ENCODE measurements at regions not wholly inside any gene's neighbourhood (a gene's known extent, or its start where the extent isn't known, plus 50 kb on each side); places are given as distances from the start of the nearest gene placed in this dataset.

GRCh38 chr2:126172631-126173184, 483.2 kb upstream of the GYPC start:
- H3K79me2 ChIP-seq (ENCODE audit: control insufficient read depth, insufficient read depth, low read length) = no peaks in the 10 kb centered on the region
- H3K4me2 ChIP-seq (replicated peaks; ENCODE audit: low read depth, low read length, poor library complexity, severe bottlenecking) = no peak overlapping the region
- no peak overlapping the region for H2AFZ ChIP-seq (ENCODE audit: insufficient read depth, low read depth, low read length, poor library complexity, severe bottlenecking)
- no peaks in the 10 kb centered on the region for H3K27me3 ChIP-seq (replicated peaks in 1 of 4; ENCODE audit: control extremely low read depth in 1 of 4, control insufficient read depth in 3 of 4, insufficient read depth in 4 of 4, low read length in 3 of 4)
- WGBS (ENCODE audit: insufficient coverage) = 88% methylated on average over 6 of the region's 6 CpGs
- no peak overlapping the region for H3K4me3 ChIP-seq (ENCODE audit: control extremely low read depth in 1 of 5, extremely low read depth in 1 of 5, insufficient read depth in 1 of 5, low read depth in 2 of 5, low read length in 4 of 5)
- CTCF ChIA-PET = no interaction called here
- peaks cover 0 to 17% (median 0%) of the 10 kb centered on the region in 3 donors for H3K9me3 ChIP-seq (ENCODE audit: control extremely low read depth in 1 of 3, control insufficient read depth in 2 of 3, insufficient read depth in 1 of 3, low read length in 2 of 3)
- Mint-ChIP-seq H3K27ac (no peak overlapping the region), H3K9me3 (ENCODE audit: insufficient read depth) (no peaks in the 10 kb centered on the region), H3K27me3 (no peaks in the 10 kb centered on the region), H3K4me3 (no peak overlapping the region), H3K4me1 (no peaks in the 10 kb centered on the region)
- no peak for TF ChIP-seq EZH2 (IDR thresholded peaks at IDR 0.05; ENCODE audit: borderline replicate concordance, insufficient read depth, low read depth, low read length, poor library complexity, severe bottlenecking)
- no peak for TF ChIP-seq CTCF (IDR thresholded peaks at IDR 0.05)
- no peak overlapping the region for H3K27ac ChIP-seq (ENCODE audit: low read length in 2 of 2)
- no peak for ATAC-seq (ENCODE audit: low read depth)
- no peaks in the 10 kb centered on the region for H4K20me1 ChIP-seq (ENCODE audit: control insufficient read depth, insufficient read depth, low read length, poor library complexity, severe bottlenecking)
- no peak for DNase-seq
- intact Hi-C loops (cut with micrococcal nuclease) = no loop called here
- H3K9ac ChIP-seq (ENCODE audit: low read length) = no peak overlapping the region
- H3K36me3 ChIP-seq (replicated peaks in 1 of 2; ENCODE audit: control extremely low read depth in 1 of 2, control insufficient read depth in 1 of 2, extremely low read depth in 1 of 2, insufficient read depth in 2 of 2, low read length in 1 of 2) = no peaks in the 10 kb centered on the region
- no peaks in the 10 kb centered on the region for H3K4me1 ChIP-seq (ENCODE audit: control insufficient read depth in 2 of 2, insufficient read depth in 2 of 2, low read length in 2 of 2)
- POLR2A ChIA-PET = no interaction called here

DNA sequence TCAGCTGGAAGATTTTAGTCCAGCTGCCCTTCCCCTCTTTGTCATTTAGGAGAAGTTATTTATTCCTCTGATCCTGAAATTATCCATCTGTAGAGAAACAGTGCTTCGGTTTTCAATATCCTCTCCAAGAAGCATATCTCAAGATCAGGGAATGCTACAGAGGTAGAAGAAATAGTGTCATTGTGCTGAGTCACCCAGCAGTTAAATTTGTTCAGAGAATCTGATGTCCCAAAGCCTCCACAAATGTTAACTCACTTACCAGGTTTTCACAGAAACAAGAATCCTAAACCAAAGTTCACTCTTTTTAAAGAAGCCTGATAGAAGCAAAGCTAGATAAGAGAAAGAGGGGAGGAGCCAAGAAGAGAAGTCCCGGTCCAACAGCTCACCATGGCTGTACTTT, 480.7 kb upstream of the GYPC start:
- POLR2A ChIA-PET = no interaction called here
- TF ChIP-seq CTCF (IDR thresholded peaks at IDR 0.05) (no peak), EZH2 (IDR thresholded peaks at IDR 0.05; ENCODE audit: borderline replicate concordance, insufficient read depth, low read depth, low read length, poor library complexity, severe bottlenecking) (no peak)
- Mint-ChIP-seq H3K4me1 (no peaks in the 10 kb centered on the region), H3K27me3 (no peaks in the 10 kb centered on the region), H3K4me3 (no peak overlapping the region), H3K27ac (no peak overlapping the region), H3K9me3 (ENCODE audit: insufficient read depth) (no peaks in the 10 kb centered on the region)
- peaks cover 0 to 14% (median 0%) of the 10 kb centered on the region in 3 donors for H3K9me3 ChIP-seq (ENCODE audit: control extremely low read depth in 1 of 3, control insufficient read depth in 2 of 3, insufficient read depth in 1 of 3, low read length in 2 of 3)
- no peak overlapping the region for H3K27ac ChIP-seq (ENCODE audit: low read length in 2 of 2)
- CTCF ChIA-PET = no interaction called here
- WGBS (ENCODE audit: insufficient coverage) = 100% methylated on average over 1 of the region's 2 CpGs
- DNase-seq (no peak), ATAC-seq (ENCODE audit: low read depth) (no peak)
- no peak overlapping the region for H3K4me3 ChIP-seq (ENCODE audit: control extremely low read depth in 1 of 5, extremely low read depth in 1 of 5, insufficient read depth in 1 of 5, low read depth in 2 of 5, low read length in 4 of 5)
- H3K27me3 ChIP-seq (replicated peaks in 1 of 4; ENCODE audit: control extremely low read depth in 1 of 4, control insufficient read depth in 3 of 4, insufficient read depth in 4 of 4, low read length in 3 of 4) = no peaks in the 10 kb centered on the region
- no peaks in the 10 kb centered on the region for H3K36me3 ChIP-seq (replicated peaks in 1 of 2; ENCODE audit: control extremely low read depth in 1 of 2, control insufficient read depth in 1 of 2, extremely low read depth in 1 of 2, insufficient read depth in 2 of 2, low read length in 1 of 2)
- no peak overlapping the region for H3K4me2 ChIP-seq (replicated peaks; ENCODE audit: low read depth, low read length, poor library complexity, severe bottlenecking)
- H3K79me2 ChIP-seq (ENCODE audit: control insufficient read depth, insufficient read depth, low read length) = no peaks in the 10 kb centered on the region
- H3K9ac ChIP-seq (ENCODE audit: low read length) = no peak overlapping the region
- intact Hi-C loops (cut with micrococcal nuclease) = no loop called here
- no peaks in the 10 kb centered on the region for H4K20me1 ChIP-seq (ENCODE audit: control insufficient read depth, insufficient read depth, low read length, poor library complexity, severe bottlenecking)
- no peaks in the 10 kb centered on the region for H3K4me1 ChIP-seq (ENCODE audit: control insufficient read depth in 2 of 2, insufficient read depth in 2 of 2, low read length in 2 of 2)
- no peak overlapping the region for H2AFZ ChIP-seq (ENCODE audit: insufficient read depth, low read depth, low read length, poor library complexity, severe bottlenecking)
